Esophagus muscularis mucosa (tissue), 4 donors: ENCODE measurements at regions not wholly inside any gene's neighbourhood (a gene's known extent, or its start where the extent isn't known, plus 50 kb on each side); places are given as distances from the start of the nearest gene placed in this dataset.

Experiments
- DNase-seq: peaks from one replicate; pipeline ENCODE4 v3.0.0-alpha.2; 2017; ENCODE audit errors: extremely low spot score
- H3K27ac ChIP-seq, 4 donors: fragments of 200-600 bp; sonication (generic); replicated peaks in 1 of 4; 1 replicate in 3 of 4; 2 replicates in 1 of 4; pipeline ENCODE4 v1.5.1; 2016 to 2019; ENCODE audit warnings: mild to moderate bottlenecking in 1 of 4
- H3K27me3 ChIP-seq, 4 donors: fragments of 200-600 bp; sonication (generic); one replicate each; pipeline versions ENCODE4 v1.5.1 to v1.6.0; 2016 to 2019
- H3K36me3 ChIP-seq, 4 donors: fragments of 200-600 bp; sonication (generic); one replicate each; pipeline ENCODE4 v1.5.1; 2016 to 2019
- H3K4me1 ChIP-seq, 4 donors: fragments of 200-600 bp; sonication (generic); one replicate each; pipeline ENCODE4 v1.5.1; 2016 to 2019
- H3K4me3 ChIP-seq, 4 donors: fragments of 200-600 bp; sonication (generic); 1 replicate in 2 of 4; 2 replicates in 2 of 4; pipeline ENCODE4 v1.5.1; 2016 to 2019; ENCODE audit warnings: mild to moderate bottlenecking in 4 of 4, moderate library complexity in 1 of 4
- H3K9me3 ChIP-seq, 4 donors: fragments of 200-600 bp; sonication (generic); 1 replicate in 3 of 4; 2 replicates in 1 of 4; pipeline ENCODE4 v1.5.1; 2016 to 2019
- EP300 ChIP-seq: sonication (generic); formaldehyde crosslinking; IDR thresholded peaks from one replicate; pipeline ENCODE4 v1.6.1; 2017; ENCODE audit warnings: antibody characterized with exemption
- POLR2A ChIP-seq: fragments of 450-650 bp; IDR thresholded peaks from one replicate; pipeline ENCODE4 v1.6.1; 2017; ENCODE audit warnings: antibody characterized with exemption, moderate library complexity, mild to moderate bottlenecking, low read depth
- POLR2AphosphoS5 ChIP-seq, 2 donors: sonication (generic); formaldehyde crosslinking; IDR thresholded peaks; one replicate each; pipeline ENCODE4 v1.6.1; 2017; ENCODE audit warnings: antibody characterized with exemption in 2 of 2
- WGBS: methylation state at CpG from one replicate; pipeline ENCODE4 v1.1.5; 2018; 5-methylcytosine and 5-hydroxymethylcytosine counted together
- intact Hi-C: fragments of 100-400 bp; cut with DNase I; formaldehyde crosslinking; loops from one replicate; pipeline ENCODE4 v1.15.1; 2023
- TF ChIP-seq, protein P1 (sequence below), 3 experiments: fragments of 200-600 bp in 2 of 3; fragments of 450-650 bp in 1 of 3; sonication (generic) in 2 of 3; IDR thresholded peaks; one replicate each; pipeline ENCODE4 v1.5.1; 2017 to 2019; ENCODE audit warnings: antibody characterized with exemption in 3 of 3, mild to moderate bottlenecking in 2 of 3, moderate library complexity in 1 of 3

DNA sequence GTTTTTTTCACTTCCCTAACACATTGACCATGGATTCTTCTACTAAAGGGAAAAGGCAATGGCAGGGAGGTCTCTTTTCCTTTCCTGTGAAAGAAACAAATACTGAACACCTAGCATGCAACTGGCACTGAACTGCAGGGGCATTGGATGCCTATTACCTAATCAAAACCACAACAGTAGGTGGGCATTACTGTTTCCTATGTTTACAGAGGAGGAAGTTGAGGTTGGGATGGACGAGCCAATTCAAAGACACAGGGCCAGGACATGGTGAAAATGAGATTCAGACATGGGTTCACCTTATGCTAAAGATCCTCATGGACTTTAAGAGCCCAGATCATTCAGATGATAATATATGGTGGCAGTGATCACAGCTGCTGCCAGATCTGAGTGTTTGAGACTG is 407.0 kb downstream of the MIAT start:
- TF ChIP-seq, protein P1, sequence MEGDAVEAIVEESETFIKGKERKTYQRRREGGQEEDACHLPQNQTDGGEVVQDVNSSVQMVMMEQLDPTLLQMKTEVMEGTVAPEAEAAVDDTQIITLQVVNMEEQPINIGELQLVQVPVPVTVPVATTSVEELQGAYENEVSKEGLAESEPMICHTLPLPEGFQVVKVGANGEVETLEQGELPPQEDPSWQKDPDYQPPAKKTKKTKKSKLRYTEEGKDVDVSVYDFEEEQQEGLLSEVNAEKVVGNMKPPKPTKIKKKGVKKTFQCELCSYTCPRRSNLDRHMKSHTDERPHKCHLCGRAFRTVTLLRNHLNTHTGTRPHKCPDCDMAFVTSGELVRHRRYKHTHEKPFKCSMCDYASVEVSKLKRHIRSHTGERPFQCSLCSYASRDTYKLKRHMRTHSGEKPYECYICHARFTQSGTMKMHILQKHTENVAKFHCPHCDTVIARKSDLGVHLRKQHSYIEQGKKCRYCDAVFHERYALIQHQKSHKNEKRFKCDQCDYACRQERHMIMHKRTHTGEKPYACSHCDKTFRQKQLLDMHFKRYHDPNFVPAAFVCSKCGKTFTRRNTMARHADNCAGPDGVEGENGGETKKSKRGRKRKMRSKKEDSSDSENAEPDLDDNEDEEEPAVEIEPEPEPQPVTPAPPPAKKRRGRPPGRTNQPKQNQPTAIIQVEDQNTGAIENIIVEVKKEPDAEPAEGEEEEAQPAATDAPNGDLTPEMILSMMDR (IDR thresholded peaks at IDR 0.05), result no peak
- TF ChIP-seq POLR2A (no peak), EP300 (no peak), POLR2AphosphoS5 (IDR thresholded peaks at IDR 0.05) (no peak)
- intact Hi-C loops, result no loop called here
- WGBS, result 50% methylated on average over 1 of the region's 1 CpG
- H3K36me3 ChIP-seq, result no peaks in the 10 kb centered on the region
- H3K4me3 ChIP-seq, result no peak overlapping the region
- no peak for DNase-seq
- H3K27me3 ChIP-seq, result no peaks in the 10 kb centered on the region
- no peak overlapping the region for H3K27ac ChIP-seq
- no peaks in the 10 kb centered on the region for H3K9me3 ChIP-seq
- peaks cover 0 to 10% (median 8%) of the 10 kb centered on the region in 4 donors for H3K4me1 ChIP-seq

DNA sequence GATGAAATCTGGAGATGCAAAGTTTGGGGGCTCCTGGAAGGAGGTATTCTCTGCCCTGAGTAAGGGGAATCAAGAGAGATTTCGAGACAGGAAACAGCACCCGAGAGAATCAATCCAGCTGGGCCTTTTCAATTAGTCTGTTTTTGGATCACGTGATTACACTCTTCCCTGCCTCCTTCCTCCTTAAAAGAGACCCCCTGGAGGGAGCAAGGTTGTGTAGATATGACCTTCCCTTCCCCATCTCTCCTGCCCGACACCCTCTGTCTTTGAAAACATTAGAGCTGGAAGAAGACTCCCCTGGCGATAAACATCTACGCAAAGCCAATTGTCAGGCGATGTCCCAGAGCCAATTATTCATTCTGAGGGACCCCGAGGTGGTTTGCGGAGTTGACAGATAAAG is 407.9 kb downstream of the MIAT start:
- DNase-seq, result no peak
- TF ChIP-seq EP300, result no peak
- TF ChIP-seq POLR2A, result no peak
- TF ChIP-seq, protein P1 (IDR thresholded peaks at IDR 0.05), result no peak
- no peaks in the 10 kb centered on the region for H3K9me3 ChIP-seq
- H3K4me1 ChIP-seq, result peaks cover 0 to 10% (median 8%) of the 10 kb centered on the region in 4 donors
- H3K27ac ChIP-seq, result no peak overlapping the region
- 47% methylated on average over 9 of the region's 9 CpGs for WGBS
- H3K4me3 ChIP-seq, result no peak overlapping the region
- no peaks in the 10 kb centered on the region for H3K27me3 ChIP-seq
- no peaks in the 10 kb centered on the region for H3K36me3 ChIP-seq
- intact Hi-C loops, result no loop called here

DNA sequence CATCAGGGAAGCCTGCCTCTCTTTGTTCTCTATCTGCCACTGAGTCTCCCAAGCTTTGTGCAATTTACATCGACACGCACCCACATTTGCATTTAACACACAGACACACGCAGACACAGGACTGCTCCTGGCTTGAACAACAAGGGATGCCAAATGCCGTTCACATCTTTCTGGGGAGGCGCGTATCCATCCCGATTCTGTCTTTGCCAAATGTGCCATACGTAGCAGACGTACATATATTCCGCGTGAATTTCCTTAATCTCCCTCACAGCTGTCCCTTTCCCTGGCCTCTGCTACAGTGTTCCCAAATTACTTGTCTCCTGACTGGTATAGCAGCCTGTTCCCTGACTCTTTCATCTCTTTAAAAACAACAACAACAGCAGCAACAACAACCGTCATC is 409.5 kb downstream of the MIAT start:
- no peaks in the 10 kb centered on the region for H3K27me3 ChIP-seq
- WGBS, result 85% methylated on average over 12 of the region's 12 CpGs

DNA sequence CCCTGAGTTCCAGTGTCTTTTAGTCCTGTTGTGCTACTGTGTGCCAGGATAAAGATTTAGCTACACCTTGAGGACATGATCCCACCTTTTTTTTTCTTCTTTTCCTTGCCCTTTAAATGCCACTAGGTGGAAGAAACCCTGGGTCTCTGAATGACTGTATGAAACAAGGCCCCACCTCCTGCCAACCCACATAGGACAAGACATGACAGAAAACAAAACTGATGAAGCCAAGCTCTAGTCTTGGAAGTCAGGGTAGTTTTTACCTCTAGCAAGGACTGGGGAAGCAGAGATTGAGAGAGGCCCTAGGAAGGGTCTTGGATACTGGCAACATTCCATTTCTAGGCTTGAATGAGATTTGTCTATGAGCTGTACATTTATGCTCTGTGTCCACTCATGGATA is 410.7 kb downstream of the MIAT start:
- no peaks in the 10 kb centered on the region for H3K9me3 ChIP-seq
- H3K27me3 ChIP-seq, result no peaks in the 10 kb centered on the region
- intact Hi-C loops, result no loop called here
- H3K4me1 ChIP-seq, result peaks cover 0 to 10% (median 8%) of the 10 kb centered on the region in 4 donors
- DNase-seq, result no peak
- H3K27ac ChIP-seq, result no peak overlapping the region
- H3K36me3 ChIP-seq, result no peaks in the 10 kb centered on the region
- TF ChIP-seq POLR2A, result no peak
- H3K4me3 ChIP-seq, result no peak overlapping the region

More for the DNA sequence above, 409.5 kb downstream of the MIAT start:
- peaks cover 0 to 10% (median 8%) of the 10 kb centered on the region in 4 donors for H3K4me1 ChIP-seq
- intact Hi-C loops, result no loop called here
- H3K27ac ChIP-seq, result no peak overlapping the region
- no peaks in the 10 kb centered on the region for H3K9me3 ChIP-seq
- H3K36me3 ChIP-seq, result no peaks in the 10 kb centered on the region
- DNase-seq, result no peak
- TF ChIP-seq POLR2A (no peak), POLR2AphosphoS5 (IDR thresholded peaks at IDR 0.05) (no peak), EP300 (no peak)
- TF ChIP-seq, protein P1 (IDR thresholded peaks at IDR 0.05), result no peak
- H3K4me3 ChIP-seq, result no peak overlapping the region

DNA sequence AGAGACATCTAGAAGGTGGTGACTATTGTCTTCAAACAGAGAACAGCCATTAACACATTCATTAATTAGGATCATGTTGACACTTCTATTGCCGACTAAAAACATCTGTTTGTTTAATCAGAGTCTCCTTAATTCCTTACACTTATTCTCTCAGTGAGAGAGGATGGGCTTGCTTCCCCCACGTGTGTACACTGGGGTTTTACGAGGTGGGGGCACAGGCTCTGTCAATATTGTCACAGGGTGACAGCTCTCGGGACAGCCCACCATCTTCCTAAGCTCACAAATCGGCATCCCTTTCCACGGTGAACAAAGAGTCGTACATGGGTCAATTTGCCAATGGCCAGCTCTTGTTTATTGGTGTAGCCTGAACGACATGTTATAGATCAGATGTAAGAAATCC is 413.2 kb downstream of the MIAT start:
- no peaks in the 10 kb centered on the region for H3K9me3 ChIP-seq
- no peaks in the 10 kb centered on the region for H3K36me3 ChIP-seq
- DNase-seq, result no peak
- no peak overlapping the region for H3K4me3 ChIP-seq
- WGBS, result 43% methylated on average over 8 of the region's 8 CpGs
- H3K27ac ChIP-seq, result no peak overlapping the region
- H3K4me1 ChIP-seq, result no peaks in the 10 kb centered on the region
- intact Hi-C loops, result no loop called here
- H3K27me3 ChIP-seq, result no peaks in the 10 kb centered on the region
- TF ChIP-seq POLR2A (no peak), EP300 (no peak), POLR2AphosphoS5 (IDR thresholded peaks at IDR 0.05) (no peak)
- TF ChIP-seq, protein P1 (IDR thresholded peaks at IDR 0.05), result no peak
